ENCODE measurements at regions not wholly inside any gene's neighbourhood (a gene's known extent, or its start where the extent isn't known, plus 50 kb on each side); places are given as distances from the start of the nearest gene placed in this dataset.

- TF ChIP-seq CTCF (IDR thresholded peaks at IDR 0.05) (no peak), EP300 (IDR thresholded peaks at IDR 0.05) (no peak), POLR2A (IDR thresholded peaks at IDR 0.05) (no peak)
Observed at GRCh38 chr10:59096631-59097030, 79.8 kb upstream of the PHYHIPL start.
